SK-N-MC (cell line): ENCODE measurements at regions not wholly inside any gene's neighbourhood (a gene's known extent, or its start where the extent isn't known, plus 50 kb on each side); places are given as distances from the start of the nearest gene placed in this dataset.

ENCODE experiments used
- DNase-seq: peaks from one replicate; pipeline ENCODE4 v3.0.0-alpha.2; 2011; ENCODE audit warnings: low read depth, low spot score
- H3K27ac ChIP-seq: fragments of 200-600 bp; sonication (generic); 2 replicates; pipeline ENCODE4 v1.5.1; 2016; ENCODE audit warnings: mixed run types
- H3K36me3 ChIP-seq: fragments of 200-600 bp; sonication (generic); 2 replicates; pipeline ENCODE4 v1.6.1; 2017; ENCODE audit warnings: antibody characterized with exemption, low read length, mixed read lengths; ENCODE audit not compliant: insufficient read depth
- H3K4me3 ChIP-seq: fragments of 200-600 bp; sonication (generic); 2 replicates; pipeline ENCODE4 v1.5.1; 2016
- H3K9ac ChIP-seq: fragments of 200-600 bp; sonication (generic); 2 replicates; pipeline ENCODE4 v1.8.0; 2017; ENCODE audit warnings: mixed run types, mixed read lengths; ENCODE audit not compliant: insufficient read length
- H3K9me3 ChIP-seq: fragments of 200-600 bp; sonication (generic); 2 replicates; pipeline ENCODE4 v1.6.1; 2017; ENCODE audit warnings: low read depth, mild to moderate bottlenecking, antibody characterized with exemption, low read length, moderate library complexity, mixed read lengths
- EZH2 ChIP-seq: fragments of 200-600 bp; sonication (generic); IDR thresholded peaks from one replicate; pipeline ENCODE4 v1.6.1; 2017; ENCODE audit warnings: antibody characterized with exemption
- FOXP2 ChIP-seq: optimal IDR thresholded peaks from 2 replicates; pipeline ENCODE3; 2011; ENCODE audit warnings: mild to moderate bottlenecking, moderate library complexity; ENCODE audit not compliant: insufficient read depth; ENCODE audit errors: extremely low read length, control extremely low read depth
- POLR2AphosphoS5 ChIP-seq: IDR thresholded peaks from 2 replicates; pipeline ENCODE4 v1.6.1; 2012; ENCODE audit warnings: mild to moderate bottlenecking, low read depth, low read length, borderline replicate concordance

- DNase-seq: no peak
These were observed 201.0 kb downstream of the GLI2 start for GRCh38 chr2:120936476-120937334.

DNA sequence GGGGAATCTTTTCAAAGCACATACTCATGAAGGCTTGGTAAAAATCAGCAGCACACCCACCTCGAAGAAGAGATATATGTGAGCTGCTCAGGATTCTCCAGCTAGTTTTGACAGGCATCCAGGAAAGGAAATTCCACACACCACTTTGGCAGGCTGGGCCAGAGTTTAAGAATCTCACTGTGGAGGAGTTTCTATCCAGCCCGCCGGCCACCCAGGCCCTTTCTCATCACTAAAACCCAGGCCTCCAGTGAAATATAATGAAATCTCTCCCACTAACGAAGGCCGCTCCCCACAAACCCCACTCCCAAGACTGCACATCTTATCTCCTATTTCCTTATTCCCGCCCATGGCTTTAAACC is 202.0 kb downstream of the GLI2 start:
- Histone ChIP-seq H3K4me3 (no peak overlapping the region), H3K27ac (peak overlapping the region; percentile 81), H3K36me3 (no peaks in the 10 kb centered on the region), H3K9ac (no peak overlapping the region), H3K9me3 (no peaks in the 10 kb centered on the region)
- no peak for DNase-seq
- no peak for TF ChIP-seq FOXP2

More at GRCh38 chr2:120936476-120937334, 201.0 kb downstream of the GLI2 start:
- TF ChIP-seq FOXP2 (no peak), POLR2AphosphoS5 (no peak), EZH2 (no peak)
- Histone ChIP-seq H3K27ac (peak overlapping the region; percentile 81; the same call in 1 of the 2 replicates), H3K9me3 (no peaks in the 10 kb centered on the region), H3K9ac (no peak overlapping the region), H3K36me3 (no peaks in the 10 kb centered on the region), H3K4me3 (no peak overlapping the region)

- peak overlapping the region; percentile 81 for H3K27ac ChIP-seq
- H3K36me3 ChIP-seq: no peaks in the 10 kb centered on the region
- no peaks in the 10 kb centered on the region for H3K9me3 ChIP-seq
- DNase-seq: no peak
- no peak overlapping the region for H3K9ac ChIP-seq
- no peak overlapping the region for H3K4me3 ChIP-seq
- no peak for TF ChIP-seq FOXP2
- no peak for TF ChIP-seq EZH2
- TF ChIP-seq POLR2AphosphoS5: no peak
These were observed 202.5 kb downstream of the GLI2 start for GRCh38 chr2:120938045-120938771.

DNA sequence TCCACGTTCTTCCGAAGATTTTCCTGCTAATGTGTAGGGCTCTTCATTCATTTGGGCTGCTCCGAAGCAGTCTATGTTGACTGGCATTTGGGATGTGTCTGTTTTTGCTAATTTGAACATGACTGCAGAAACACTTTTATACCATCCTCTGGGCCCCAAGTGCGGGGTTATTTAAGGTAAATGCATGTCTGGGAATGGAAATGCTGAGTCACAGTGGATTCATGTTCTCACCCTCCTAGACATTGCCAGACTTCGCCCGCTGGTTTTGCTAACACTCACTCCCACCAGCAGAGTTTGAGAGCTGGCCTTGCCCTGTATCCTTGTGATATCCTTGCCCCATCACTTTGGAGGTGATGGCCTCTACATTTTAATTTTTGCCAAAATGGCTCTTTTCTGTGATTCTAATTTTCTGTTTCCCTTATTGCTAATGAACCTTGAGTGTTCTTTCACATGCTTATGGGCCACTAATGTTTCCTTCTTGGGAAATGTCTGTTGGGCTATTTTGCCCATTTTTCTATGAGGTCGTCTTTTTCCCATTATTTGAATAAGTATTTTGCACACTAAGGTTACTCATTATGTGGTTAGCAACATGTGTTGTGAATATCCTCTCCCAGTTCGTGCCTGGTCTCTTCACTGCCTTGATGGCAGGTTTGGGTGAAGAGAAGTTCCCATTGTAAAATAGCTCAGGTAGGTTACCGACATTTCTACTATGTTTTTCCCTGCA is 204.1 kb downstream of the GLI2 start:
- Histone ChIP-seq H3K9ac (no peak overlapping the region), H3K9me3 (no peaks in the 10 kb centered on the region), H3K36me3 (no peaks in the 10 kb centered on the region), H3K4me3 (0 out of 2 replicates have a peak overlapping the region, but pooled peaks have one; percentile 18), H3K27ac (peak overlapping the region; percentile 88)
- no peak for TF ChIP-seq FOXP2
- no peak for TF ChIP-seq EZH2
- TF ChIP-seq POLR2AphosphoS5: no peak
- DNase-seq: peak; percentile 18

- Histone ChIP-seq H3K9me3 (no peaks in the 10 kb centered on the region), H3K4me3 (no peak overlapping the region), H3K36me3 (no peaks in the 10 kb centered on the region), H3K27ac (peak overlapping the region; percentile 88), H3K9ac (no peak overlapping the region)
- DNase-seq: no peak
- no peak for TF ChIP-seq POLR2AphosphoS5
- TF ChIP-seq EZH2: no peak
- TF ChIP-seq FOXP2: no peak
These were observed 204.6 kb downstream of the GLI2 start for GRCh38 chr2:120940319-120940696.

DNA sequence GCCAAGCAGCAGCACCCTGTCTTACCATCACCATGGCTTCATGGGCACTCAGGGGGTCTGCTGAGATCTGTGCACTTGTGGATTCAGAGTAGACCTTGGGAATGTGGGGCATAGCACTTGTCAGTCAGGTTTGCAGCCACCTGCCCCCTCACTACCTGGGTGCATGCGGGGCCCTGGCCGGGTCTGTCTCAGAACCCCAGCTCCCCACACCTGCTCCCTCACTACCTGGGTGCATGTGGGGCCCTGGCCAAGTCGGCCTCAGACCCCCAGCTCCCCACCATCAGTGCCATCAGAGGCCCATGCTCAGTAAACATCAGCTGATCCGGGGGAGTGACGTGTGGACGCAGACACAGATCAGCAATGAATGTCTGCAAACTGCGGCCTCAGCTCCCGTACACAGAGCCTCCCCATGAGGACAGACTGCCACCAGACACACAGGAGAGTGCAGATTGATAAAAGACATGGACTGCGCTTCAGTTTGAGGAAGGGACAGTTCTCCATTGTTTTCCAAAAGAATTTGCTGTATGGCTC is 205.1 kb downstream of the GLI2 start:
- no peak for TF ChIP-seq EZH2
- TF ChIP-seq POLR2AphosphoS5: no peak
- TF ChIP-seq FOXP2: no peak
- no peak for DNase-seq
- H3K9ac ChIP-seq: no peak overlapping the region
- peak overlapping the region; percentile 48; the same call in 1 of the 2 replicates for H3K27ac ChIP-seq
- no peak overlapping the region for H3K4me3 ChIP-seq
- no peaks in the 10 kb centered on the region for H3K36me3 ChIP-seq
- no peaks in the 10 kb centered on the region for H3K9me3 ChIP-seq

DNA sequence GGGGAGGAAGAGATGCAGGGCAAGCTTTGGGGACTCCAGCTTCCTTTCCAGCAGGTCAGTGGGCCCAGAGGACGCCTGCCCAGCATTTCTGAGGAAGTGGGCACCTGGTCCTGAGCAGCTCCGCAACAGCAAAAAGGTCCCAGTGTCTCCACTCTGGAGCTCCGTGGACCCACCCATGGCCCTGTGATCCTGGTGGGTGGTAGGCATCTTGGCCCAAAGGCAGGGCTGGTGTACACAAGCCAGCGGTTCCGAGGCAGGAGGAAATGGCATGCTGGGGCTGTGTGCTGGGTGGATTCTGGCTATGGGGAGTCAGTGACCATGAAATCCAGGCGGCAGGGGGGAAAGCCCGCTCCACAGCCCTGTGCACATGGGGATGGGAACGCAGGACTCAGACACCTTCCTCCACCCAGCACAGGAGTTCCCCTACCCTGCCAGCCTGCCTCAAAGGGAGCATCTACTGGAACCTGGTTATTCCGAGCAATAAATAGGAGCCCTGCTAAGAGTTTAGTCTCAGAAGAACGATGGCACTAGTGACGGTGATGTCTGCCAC is 206.0 kb downstream of the GLI2 start:
- TF ChIP-seq POLR2AphosphoS5 (no peak), EZH2 (no peak), FOXP2 (no peak)
- Histone ChIP-seq H3K9me3 (no peaks in the 10 kb centered on the region), H3K36me3 (no peaks in the 10 kb centered on the region), H3K27ac (peak overlapping the region; percentile 48; the same call in 1 of the 2 replicates), H3K4me3 (no peak overlapping the region), H3K9ac (no peak overlapping the region)
- DNase-seq: no peak
